ENCODE measurements at regions not wholly inside any gene's neighbourhood (a gene's known extent, or its start where the extent isn't known, plus 50 kb on each side); places are given as distances from the start of the nearest gene placed in this dataset.

DNA sequence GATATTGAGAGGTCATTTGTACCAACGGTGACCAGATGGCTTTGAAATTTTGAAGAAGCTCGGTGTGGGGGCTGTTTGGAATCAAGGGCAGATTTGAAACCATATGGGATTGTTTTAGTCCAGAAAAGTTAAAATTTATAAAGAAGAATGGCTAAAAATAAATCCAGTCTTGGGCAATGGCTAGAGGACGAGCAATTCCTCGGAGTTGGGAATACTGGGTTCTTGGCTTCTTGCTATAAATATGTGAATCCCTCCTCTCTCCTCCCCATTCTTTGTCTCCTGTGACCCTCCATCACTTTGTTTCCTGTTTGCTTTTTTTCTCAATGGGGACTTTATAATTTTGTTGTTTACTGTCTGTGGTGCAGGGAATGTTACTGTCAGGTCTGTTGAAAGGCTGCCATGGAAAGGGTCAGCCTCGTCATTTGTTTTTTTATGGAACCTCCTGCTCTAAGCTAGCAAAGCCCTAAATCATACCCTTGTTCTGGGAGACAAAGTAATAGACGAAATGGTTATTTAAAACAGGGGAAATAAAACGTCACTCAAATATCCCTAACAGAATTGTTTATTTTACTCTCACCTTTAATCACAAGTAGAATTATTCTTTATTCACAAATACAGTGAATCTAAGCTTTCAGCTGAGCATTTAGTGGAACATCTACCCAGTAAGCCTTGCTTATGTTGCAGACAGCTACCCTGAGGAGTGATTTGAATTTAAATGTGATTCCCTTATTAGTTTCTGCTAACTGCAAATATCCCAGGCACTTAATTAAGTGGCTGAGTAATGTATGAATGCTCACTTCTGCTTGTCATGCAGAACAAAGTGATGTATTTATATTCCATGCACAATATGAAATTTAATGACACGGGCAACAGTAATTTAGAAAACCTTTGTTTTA lies 273.1 kb upstream of the NOVA1 start:
- intact Hi-C loops (cut with micrococcal nuclease; ENCODE audit: unreplicated experiment), result no loop called here
- no peaks in the 10 kb centered on the region for H3K9me3 ChIP-seq (ENCODE audit: low read depth, low read length, poor library complexity, severe bottlenecking)
- BruUV-seq (replicated peaks), result no TSS peak
- no peak overlapping the region for H3K27ac ChIP-seq (ENCODE audit: low read depth, low read length, poor library complexity, severe bottlenecking)
- TF ChIP-seq, protein P1, sequence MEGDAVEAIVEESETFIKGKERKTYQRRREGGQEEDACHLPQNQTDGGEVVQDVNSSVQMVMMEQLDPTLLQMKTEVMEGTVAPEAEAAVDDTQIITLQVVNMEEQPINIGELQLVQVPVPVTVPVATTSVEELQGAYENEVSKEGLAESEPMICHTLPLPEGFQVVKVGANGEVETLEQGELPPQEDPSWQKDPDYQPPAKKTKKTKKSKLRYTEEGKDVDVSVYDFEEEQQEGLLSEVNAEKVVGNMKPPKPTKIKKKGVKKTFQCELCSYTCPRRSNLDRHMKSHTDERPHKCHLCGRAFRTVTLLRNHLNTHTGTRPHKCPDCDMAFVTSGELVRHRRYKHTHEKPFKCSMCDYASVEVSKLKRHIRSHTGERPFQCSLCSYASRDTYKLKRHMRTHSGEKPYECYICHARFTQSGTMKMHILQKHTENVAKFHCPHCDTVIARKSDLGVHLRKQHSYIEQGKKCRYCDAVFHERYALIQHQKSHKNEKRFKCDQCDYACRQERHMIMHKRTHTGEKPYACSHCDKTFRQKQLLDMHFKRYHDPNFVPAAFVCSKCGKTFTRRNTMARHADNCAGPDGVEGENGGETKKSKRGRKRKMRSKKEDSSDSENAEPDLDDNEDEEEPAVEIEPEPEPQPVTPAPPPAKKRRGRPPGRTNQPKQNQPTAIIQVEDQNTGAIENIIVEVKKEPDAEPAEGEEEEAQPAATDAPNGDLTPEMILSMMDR (conservative IDR thresholded peaks at IDR 0.05; ENCODE audit: low read depth, low read length), result no peak
- TF ChIP-seq EZH2 (IDR thresholded peaks at IDR 0.05; ENCODE audit: borderline replicate concordance, low read depth, low read length, poor library complexity, severe bottlenecking), result no peak
- H3K4me1 ChIP-seq (ENCODE audit: insufficient read depth, low read length, poor library complexity, severe bottlenecking), result no peaks in the 10 kb centered on the region
- no peak overlapping the region for H3K4me3 ChIP-seq (ENCODE audit: low read depth, low read length, poor library complexity, severe bottlenecking)
- H3K27me3 ChIP-seq (replicated peaks; ENCODE audit: insufficient read depth, low read depth, low read length, poor library complexity), result no peaks in the 10 kb centered on the region
- POLR2A ChIA-PET (ENCODE audit: low non-redundant PET), result no interaction called here
- no peak for DNase-seq (ENCODE audit: low spot score)
- no peaks in the 10 kb centered on the region for H3K36me3 ChIP-seq (ENCODE audit: insufficient read depth, low read length, poor library complexity, severe bottlenecking)
- CTCF ChIA-PET, result no interaction called here

- Histone ChIP-seq H3K27ac (ENCODE audit: low read depth, low read length, poor library complexity, severe bottlenecking) (no peak overlapping the region), H3K36me3 (ENCODE audit: insufficient read depth, low read length, poor library complexity, severe bottlenecking) (no peaks in the 10 kb centered on the region), H3K4me1 (ENCODE audit: insufficient read depth, low read length, poor library complexity, severe bottlenecking) (no peaks in the 10 kb centered on the region), H3K4me3 (ENCODE audit: low read depth, low read length, poor library complexity, severe bottlenecking) (no peak overlapping the region), H3K27me3 (replicated peaks; ENCODE audit: insufficient read depth, low read depth, low read length, poor library complexity) (no peaks in the 10 kb centered on the region), H3K9me3 (ENCODE audit: low read depth, low read length, poor library complexity, severe bottlenecking) (no peaks in the 10 kb centered on the region)
- ChIA-PET POLR2A (ENCODE audit: low non-redundant PET) (interaction anchor here (0.7 kb wide), 1 partner anchor 36 kb away, joined by 3 read pairs; no protein-coding TSS in a partner anchor), CTCF (no interaction called here)
- TF ChIP-seq, protein P1 (conservative IDR thresholded peaks at IDR 0.05; ENCODE audit: low read depth, low read length), result no peak
- no peak for TF ChIP-seq EZH2 (IDR thresholded peaks at IDR 0.05; ENCODE audit: borderline replicate concordance, low read depth, low read length, poor library complexity, severe bottlenecking)
- no peak for DNase-seq (ENCODE audit: low spot score)
- intact Hi-C loops (cut with micrococcal nuclease; ENCODE audit: unreplicated experiment), result no loop called here
- no TSS peak for BruUV-seq (replicated peaks)
These were observed 274.9 kb upstream of the NOVA1 start for GRCh38 chr14:26872515-26873361.

DNA sequence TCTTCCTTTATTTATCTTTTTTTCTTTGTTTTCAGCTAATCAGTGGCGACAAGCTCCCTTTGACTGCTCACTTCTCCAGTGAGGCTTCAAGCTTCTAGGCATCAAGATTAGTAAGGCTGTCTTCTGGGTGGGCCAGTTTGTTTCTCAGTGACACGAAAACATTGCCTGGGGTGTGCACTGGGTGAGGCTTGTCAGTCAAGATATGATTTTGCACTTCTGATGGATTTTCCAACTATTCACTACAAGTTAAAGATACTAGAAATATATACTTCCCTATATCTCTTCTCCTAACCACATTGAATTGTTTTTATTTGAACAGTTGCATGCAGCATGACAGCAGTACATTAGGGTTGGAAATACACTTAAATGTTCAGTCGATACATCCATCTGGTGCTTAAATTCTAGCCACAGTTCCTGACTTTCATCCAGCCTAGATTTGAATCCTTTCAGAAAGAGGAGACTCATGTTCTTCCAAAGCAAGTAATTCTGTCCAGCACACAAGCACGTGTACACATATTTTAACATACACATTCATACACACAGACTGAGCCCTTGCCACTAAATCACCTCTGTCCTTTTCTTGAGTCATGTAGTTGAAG lies 275.6 kb upstream of the NOVA1 start:
- Histone ChIP-seq H3K4me3 (ENCODE audit: low read depth, low read length, poor library complexity, severe bottlenecking) (no peak overlapping the region), H3K4me1 (ENCODE audit: insufficient read depth, low read length, poor library complexity, severe bottlenecking) (no peaks in the 10 kb centered on the region), H3K27me3 (replicated peaks; ENCODE audit: insufficient read depth, low read depth, low read length, poor library complexity) (no peaks in the 10 kb centered on the region), H3K27ac (ENCODE audit: low read depth, low read length, poor library complexity, severe bottlenecking) (no peak overlapping the region), H3K36me3 (ENCODE audit: insufficient read depth, low read length, poor library complexity, severe bottlenecking) (no peaks in the 10 kb centered on the region), H3K9me3 (ENCODE audit: low read depth, low read length, poor library complexity, severe bottlenecking) (no peaks in the 10 kb centered on the region)
- ChIA-PET POLR2A (ENCODE audit: low non-redundant PET) (interaction anchor here (0.6 to 0.7 kb wide), 2 partner anchors 36 to 1697 kb away, joined by 3 to 4 read pairs; no protein-coding TSS in a partner anchor), CTCF (no interaction called here)
- DNase-seq (ENCODE audit: low spot score), result no peak
- BruUV-seq (replicated peaks), result no TSS peak
- intact Hi-C loops (cut with micrococcal nuclease; ENCODE audit: unreplicated experiment), result no loop called here
- TF ChIP-seq EZH2 (IDR thresholded peaks at IDR 0.05; ENCODE audit: borderline replicate concordance, low read depth, low read length, poor library complexity, severe bottlenecking), result no peak
- TF ChIP-seq, protein P1 (conservative IDR thresholded peaks at IDR 0.05; ENCODE audit: low read depth, low read length), result no peak

Data from A673 (cell line).